HEK293 (cell line): ENCODE measurements at regions not wholly inside any gene's neighbourhood (a gene's known extent, or its start where the extent isn't known, plus 50 kb on each side); places are given as distances from the start of the nearest gene placed in this dataset.

Source experiments
- CTCF ChIA-PET: fragments of 350-600 bp; formaldehyde crosslinking; extraction: SDS; loops from one replicate; lab custom pipeline; 2021; ENCODE audit warnings: antibody characterized with exemption; lab: Yijun Ruan, JAX
- POLR2A ChIA-PET: fragments of 300-600 bp; formaldehyde crosslinking; extraction: SDS; loops from one replicate; lab custom pipeline; 2020; ENCODE audit warnings: antibody characterized with exemption, inconsistent platforms; lab: Yijun Ruan, JAX
- H3K27ac ChIP-seq: fragments of 200-500 bp; sonication (Bioruptor generic); 2 replicates; pipeline ENCODE4 v1.5.1; 2014; ENCODE audit warnings: low read depth, low read length, control low read depth, inconsistent platforms; ENCODE audit errors: extremely low read depth
- H3K36me3 ChIP-seq, 2 experiments: fragments of 200-500 bp in 1 of 2; sonication (Bioruptor generic) in 1 of 2; 1 replicate in 1 of 2; 2 replicates in 1 of 2; pipeline ENCODE4 v1.5.1; 2014 to 2017; ENCODE audit warnings: inconsistent platforms in 2 of 2, low read length in 2 of 2; ENCODE audit not compliant: control insufficient read depth in 2 of 2, insufficient read depth in 1 of 2
- H3K4me1 ChIP-seq: fragments of 200-500 bp; sonication (Bioruptor generic); 2 replicates; pipeline ENCODE4 v1.5.1; 2014; ENCODE audit warnings: mild to moderate bottlenecking, low read length, inconsistent platforms; ENCODE audit not compliant: control insufficient read depth, insufficient read depth
- H3K4me3 ChIP-seq: 2 replicates; pipeline ENCODE4 v1.5.1; 2011; ENCODE audit warnings: low read depth, mild to moderate bottlenecking, control low read depth, low read length, moderate library complexity
- H3K9me3 ChIP-seq: fragments of 200-500 bp; sonication (Bioruptor generic); 2 replicates; pipeline ENCODE4 v1.5.1; 2014; ENCODE audit warnings: low read depth, low read length, inconsistent platforms; ENCODE audit not compliant: control insufficient read depth, insufficient read depth
- HOXD13 ChIP-seq: sonication (generic); formaldehyde crosslinking; IDR thresholded peaks from 2 replicates; pipeline ENCODE4 v1.8.0; 2022; ENCODE audit warnings: missing genetic modification reagents, borderline replicate concordance
- KLF10 ChIP-seq: fragments of 450-650 bp; IDR thresholded peaks from 2 replicates; pipeline ENCODE4 v1.5.1; 2018; ENCODE audit warnings: missing biosample characterization, mild to moderate bottlenecking, missing genetic modification characterization
- KLF8 ChIP-seq: fragments of 450-650 bp; formaldehyde crosslinking; IDR thresholded peaks from 2 replicates; pipeline ENCODE4 v1.5.1; 2016; ENCODE audit warnings: missing biosample characterization, missing genetic modification characterization
- YY2 ChIP-seq: fragments of 450-650 bp; formaldehyde crosslinking; IDR thresholded peaks from 2 replicates; pipeline ENCODE4 v1.5.1; 2016; ENCODE audit warnings: missing biosample characterization, missing genetic modification characterization
- ZBTB20 ChIP-seq: fragments of 450-650 bp; formaldehyde crosslinking; IDR thresholded peaks from 2 replicates; pipeline ENCODE4 v1.5.1; 2016; ENCODE audit warnings: missing biosample characterization, missing genetic modification characterization
- ZBTB7A ChIP-seq: fragments of 450-650 bp; formaldehyde crosslinking; IDR thresholded peaks from 2 replicates; pipeline ENCODE4 v1.5.1; 2016; ENCODE audit warnings: low read depth, missing biosample characterization, missing genetic modification characterization
- ZNF10 ChIP-seq: fragments of 450-650 bp; formaldehyde crosslinking; IDR thresholded peaks from 2 replicates; pipeline ENCODE4 v1.5.1; 2017; ENCODE audit warnings: missing biosample characterization, missing genetic modification characterization
- ZNF157 ChIP-seq: fragments of 450-650 bp; formaldehyde crosslinking; IDR thresholded peaks from 2 replicates; pipeline ENCODE4 v1.5.1; 2016; ENCODE audit warnings: missing biosample characterization, missing genetic modification characterization
- ZNF184 ChIP-seq: fragments of 450-650 bp; IDR thresholded peaks from 2 replicates; pipeline ENCODE4 v1.5.1; 2018; ENCODE audit warnings: missing biosample characterization, mild to moderate bottlenecking, missing genetic modification characterization
- ZNF19 ChIP-seq: fragments of 450-650 bp; formaldehyde crosslinking; IDR thresholded peaks from 2 replicates; pipeline ENCODE4; 2016; ENCODE audit warnings: missing biosample characterization, missing genetic modification characterization, low read depth
- ZNF202 ChIP-seq: fragments of 450-650 bp; formaldehyde crosslinking; IDR thresholded peaks from 2 replicates; pipeline ENCODE4 v1.5.1; 2016; ENCODE audit warnings: missing biosample characterization, missing genetic modification characterization, borderline replicate concordance
- ZNF266 ChIP-seq: fragments of 450-650 bp; formaldehyde crosslinking; IDR thresholded peaks from 2 replicates; pipeline ENCODE4 v1.5.1; 2016; ENCODE audit warnings: missing biosample characterization, missing genetic modification characterization, low read depth
- ZNF302 ChIP-seq: fragments of 450-650 bp; formaldehyde crosslinking; IDR thresholded peaks from 2 replicates; pipeline ENCODE4 v1.5.1; 2016; ENCODE audit warnings: missing biosample characterization, missing genetic modification characterization, low read depth
- ZNF354C ChIP-seq: fragments of 450-650 bp; formaldehyde crosslinking; IDR thresholded peaks from 2 replicates; pipeline ENCODE4 v1.5.1; 2016; ENCODE audit warnings: missing biosample characterization, missing genetic modification characterization, low read depth, borderline replicate concordance
- ZNF394 ChIP-seq: fragments of 450-650 bp; formaldehyde crosslinking; IDR thresholded peaks from 2 replicates; pipeline ENCODE4 v1.5.1; 2016; ENCODE audit warnings: missing biosample characterization, missing genetic modification characterization, mild to moderate bottlenecking, moderate library complexity, borderline replicate concordance
- ZNF510 ChIP-seq: fragments of 450-650 bp; formaldehyde crosslinking; IDR thresholded peaks from 2 replicates; pipeline ENCODE4 v1.5.1; 2018; ENCODE audit warnings: mild to moderate bottlenecking, missing genetic modification characterization, missing biosample characterization; ENCODE audit not compliant: insufficient replicate concordance
- ZNF571 ChIP-seq: fragments of 450-650 bp; formaldehyde crosslinking; IDR thresholded peaks from 2 replicates; pipeline ENCODE4 v1.5.0; 2017; ENCODE audit warnings: missing biosample characterization, missing genetic modification characterization
- ZNF623 ChIP-seq: fragments of 450-650 bp; formaldehyde crosslinking; IDR thresholded peaks from 2 replicates; pipeline ENCODE4 v1.5.1; 2016; ENCODE audit warnings: missing biosample characterization, missing genetic modification characterization
- ZNF626 ChIP-seq: fragments of 450-650 bp; sonication (Bioruptor Pico); formaldehyde crosslinking; IDR thresholded peaks from 2 replicates; pipeline ENCODE4 v1.5.1; 2018; ENCODE audit warnings: missing biosample characterization, missing genetic modification characterization, inconsistent platforms
- ZNF76 ChIP-seq: fragments of 450-650 bp; formaldehyde crosslinking; IDR thresholded peaks from 2 replicates; pipeline ENCODE4; 2016; ENCODE audit warnings: low read depth, missing biosample characterization, missing genetic modification characterization, borderline replicate concordance
- ZNF776 ChIP-seq: fragments of 450-650 bp; formaldehyde crosslinking; IDR thresholded peaks from 2 replicates; pipeline ENCODE4 v1.5.0; 2017; ENCODE audit warnings: missing biosample characterization, missing genetic modification characterization, borderline replicate concordance
- ZSCAN16 ChIP-seq: fragments of 450-650 bp; formaldehyde crosslinking; IDR thresholded peaks from 2 replicates; pipeline ENCODE4 v1.5.1; 2016; ENCODE audit warnings: missing biosample characterization, missing genetic modification characterization
- ZSCAN23 ChIP-seq: fragments of 450-650 bp; formaldehyde crosslinking; IDR thresholded peaks from 2 replicates; pipeline ENCODE4 v1.5.1; 2016; ENCODE audit warnings: missing biosample characterization, missing genetic modification characterization
- TF ChIP-seq, protein P1 (sequence below): fragments of 450-650 bp; formaldehyde crosslinking; IDR thresholded peaks from 2 replicates; pipeline ENCODE4 v1.5.1; 2016; ENCODE audit warnings: missing biosample characterization, missing genetic modification characterization, low read depth
- TF ChIP-seq, protein P2 (sequence below): fragments of 450-650 bp; formaldehyde crosslinking; IDR thresholded peaks from 2 replicates; pipeline ENCODE4 v1.5.1; 2016; ENCODE audit warnings: missing biosample characterization, missing genetic modification characterization
- TF ChIP-seq, protein P3 (sequence below): fragments of 450-650 bp; formaldehyde crosslinking; IDR thresholded peaks from 2 replicates; pipeline ENCODE4 v1.5.1; 2016; ENCODE audit warnings: missing biosample characterization, missing genetic modification characterization
- TF ChIP-seq, protein P4 (sequence below): fragments of 450-650 bp; formaldehyde crosslinking; IDR thresholded peaks from 2 replicates; pipeline ENCODE4 v1.5.1; 2016; ENCODE audit warnings: missing biosample characterization, missing genetic modification characterization, borderline replicate concordance

DNA sequence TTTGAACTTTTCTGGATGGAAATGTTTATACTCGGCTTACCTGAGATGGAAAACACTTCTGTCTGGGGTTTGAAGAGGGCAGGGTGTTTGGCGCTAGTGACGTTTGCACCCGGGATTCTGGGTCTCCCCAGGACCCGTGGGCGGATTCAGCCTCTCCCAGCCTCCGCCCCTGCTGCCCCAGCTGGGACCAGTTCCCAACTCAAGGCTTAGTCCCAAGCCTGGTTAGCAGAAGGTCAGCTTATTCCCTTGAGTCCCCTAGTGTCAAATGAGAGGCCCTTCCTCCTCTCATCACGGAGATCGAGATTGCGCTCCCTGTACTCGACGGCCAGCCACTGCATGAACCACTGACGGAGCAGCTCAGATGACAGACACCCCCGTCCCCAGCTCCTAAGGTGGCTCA lies 123.2 kb downstream of the RTP5 start:
- TF ChIP-seq ZNF266 (tag by site-specific recombination): no peak
- TF ChIP-seq ZNF571 (tag by site-specific recombination): no peak
- TF ChIP-seq KLF10 (tag by site-specific recombination): no peak
- no peak for TF ChIP-seq ZNF354C (tag by site-specific recombination)
- TF ChIP-seq ZNF302 (tag by site-specific recombination): no peak
- TF ChIP-seq ZBTB7A (tag by site-specific recombination): no peak
- TF ChIP-seq ZBTB20: no peak
- no peak for TF ChIP-seq ZNF157 (tag by site-specific recombination)
- TF ChIP-seq ZSCAN23 (tag by site-specific recombination): no peak
- no peak for TF ChIP-seq ZNF10 (tag by site-specific recombination)
- no peak for TF ChIP-seq ZNF184 (tag by site-specific recombination)
- TF ChIP-seq ZNF19 (tag by site-specific recombination): no peak
- no peak for TF ChIP-seq ZNF202 (tag by site-specific recombination)
- TF ChIP-seq ZNF510: no peak
- TF ChIP-seq, protein P1, sequence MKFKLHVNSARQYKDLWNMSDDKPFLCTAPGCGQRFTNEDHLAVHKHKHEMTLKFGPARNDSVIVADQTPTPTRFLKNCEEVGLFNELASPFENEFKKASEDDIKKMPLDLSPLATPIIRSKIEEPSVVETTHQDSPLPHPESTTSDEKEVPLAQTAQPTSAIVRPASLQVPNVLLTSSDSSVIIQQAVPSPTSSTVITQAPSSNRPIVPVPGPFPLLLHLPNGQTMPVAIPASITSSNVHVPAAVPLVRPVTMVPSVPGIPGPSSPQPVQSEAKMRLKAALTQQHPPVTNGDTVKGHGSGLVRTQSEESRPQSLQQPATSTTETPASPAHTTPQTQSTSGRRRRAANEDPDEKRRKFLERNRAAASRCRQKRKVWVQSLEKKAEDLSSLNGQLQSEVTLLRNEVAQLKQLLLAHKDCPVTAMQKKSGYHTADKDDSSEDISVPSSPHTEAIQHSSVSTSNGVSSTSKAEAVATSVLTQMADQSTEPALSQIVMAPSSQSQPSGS (tag by site-specific recombination): no peak
- TF ChIP-seq ZNF76: no peak
- no peak for TF ChIP-seq HOXD13 (CRISPR knock-in tag)
- TF ChIP-seq, protein P2, sequence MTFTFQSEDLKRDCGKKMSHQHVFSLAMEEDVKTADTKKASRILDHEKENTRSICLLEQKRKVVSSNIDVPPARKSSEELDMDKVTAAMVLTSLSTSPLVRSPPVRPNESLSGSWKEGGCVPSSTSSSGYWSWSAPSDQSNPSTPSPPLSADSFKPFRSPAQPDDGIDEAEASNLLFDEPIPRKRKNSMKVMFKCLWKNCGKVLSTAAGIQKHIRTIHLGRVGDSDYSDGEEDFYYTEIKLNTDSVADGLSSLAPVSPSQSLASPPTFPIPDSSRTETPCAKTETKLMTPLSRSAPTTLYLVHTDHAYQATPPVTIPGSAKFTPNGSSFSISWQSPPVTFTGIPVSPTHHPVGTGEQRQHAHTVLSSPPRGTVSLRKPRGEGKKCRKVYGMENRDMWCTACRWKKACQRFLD (tag by site-specific recombination): no peak
- no peak for TF ChIP-seq ZNF394 (tag by site-specific recombination)
- H3K9me3 ChIP-seq: no peaks in the 10 kb centered on the region
- CTCF ChIA-PET: interaction anchor here (1.8 kb wide), 1 partner anchor 42 kb away, joined by 4 read pairs; no protein-coding TSS in a partner anchor
- H3K4me1 ChIP-seq: no peaks in the 10 kb centered on the region
- no peak overlapping the region for H3K4me3 ChIP-seq
- H3K27ac ChIP-seq: no peak overlapping the region
- H3K36me3 ChIP-seq: no peaks in the 10 kb centered on the region
- POLR2A ChIA-PET: no interaction called here

DNA sequence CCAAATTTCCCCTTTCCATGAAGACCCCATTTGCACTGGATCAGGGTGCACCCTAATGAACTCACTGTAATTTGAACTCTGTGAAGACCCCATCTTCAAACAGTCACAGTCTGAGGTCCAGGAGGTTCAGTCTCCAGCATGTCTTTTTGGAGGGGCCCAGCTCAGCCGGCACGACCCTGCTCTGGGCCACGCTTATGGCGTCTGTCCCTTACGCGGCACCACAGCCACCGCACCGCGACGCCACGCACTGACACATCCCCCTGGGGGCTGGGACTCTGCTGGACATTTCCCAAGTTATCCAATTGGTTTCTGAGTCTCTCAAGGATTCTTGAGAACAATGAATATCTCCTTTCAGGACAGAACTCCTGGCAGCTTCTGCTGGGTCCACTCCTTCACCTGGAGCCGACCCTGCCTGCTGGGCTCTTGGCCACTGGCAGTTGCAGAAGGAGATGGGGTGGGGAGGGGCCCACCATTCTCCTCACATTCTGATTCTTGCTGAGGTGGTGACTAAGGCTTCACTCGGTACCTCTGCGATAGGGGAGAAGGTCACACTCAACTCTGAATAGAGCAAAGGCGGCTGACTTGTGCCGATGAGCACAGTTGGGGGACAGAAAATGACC lies 124.0 kb downstream of the RTP5 start:
- CTCF ChIA-PET: interaction anchor here (1.8 kb wide), 1 partner anchor 43 kb away, joined by 4 read pairs; no protein-coding TSS in a partner anchor

DNA sequence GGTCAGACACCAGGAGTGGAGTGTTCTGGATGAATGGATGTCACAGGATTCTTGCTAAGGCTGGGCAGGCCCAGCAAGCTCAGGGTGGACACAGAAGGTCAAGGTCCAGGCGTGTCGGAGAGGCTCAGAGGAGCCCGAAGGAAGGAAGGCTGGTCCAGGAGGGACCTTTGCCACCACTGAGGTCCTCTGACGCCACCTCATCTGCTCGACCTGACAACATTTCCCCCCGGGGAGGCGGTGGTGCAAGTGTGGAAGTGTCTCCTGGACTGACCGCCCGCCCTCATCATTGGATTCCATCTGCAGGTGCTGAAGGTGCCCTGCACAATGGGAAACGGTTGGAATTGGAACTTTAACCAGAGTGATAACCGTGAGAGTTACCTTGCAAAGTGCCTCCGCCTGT lies 124.6 kb downstream of the RTP5 start:
- no peaks in the 10 kb centered on the region for H3K36me3 ChIP-seq
- H3K4me1 ChIP-seq: no peaks in the 10 kb centered on the region
- ChIA-PET CTCF (no interaction called here), POLR2A (no interaction called here)
- H3K9me3 ChIP-seq: no peaks in the 10 kb centered on the region
- H3K27ac ChIP-seq: no peak overlapping the region
- H3K4me3 ChIP-seq: no peak overlapping the region
- TF ChIP-seq, protein P3, sequence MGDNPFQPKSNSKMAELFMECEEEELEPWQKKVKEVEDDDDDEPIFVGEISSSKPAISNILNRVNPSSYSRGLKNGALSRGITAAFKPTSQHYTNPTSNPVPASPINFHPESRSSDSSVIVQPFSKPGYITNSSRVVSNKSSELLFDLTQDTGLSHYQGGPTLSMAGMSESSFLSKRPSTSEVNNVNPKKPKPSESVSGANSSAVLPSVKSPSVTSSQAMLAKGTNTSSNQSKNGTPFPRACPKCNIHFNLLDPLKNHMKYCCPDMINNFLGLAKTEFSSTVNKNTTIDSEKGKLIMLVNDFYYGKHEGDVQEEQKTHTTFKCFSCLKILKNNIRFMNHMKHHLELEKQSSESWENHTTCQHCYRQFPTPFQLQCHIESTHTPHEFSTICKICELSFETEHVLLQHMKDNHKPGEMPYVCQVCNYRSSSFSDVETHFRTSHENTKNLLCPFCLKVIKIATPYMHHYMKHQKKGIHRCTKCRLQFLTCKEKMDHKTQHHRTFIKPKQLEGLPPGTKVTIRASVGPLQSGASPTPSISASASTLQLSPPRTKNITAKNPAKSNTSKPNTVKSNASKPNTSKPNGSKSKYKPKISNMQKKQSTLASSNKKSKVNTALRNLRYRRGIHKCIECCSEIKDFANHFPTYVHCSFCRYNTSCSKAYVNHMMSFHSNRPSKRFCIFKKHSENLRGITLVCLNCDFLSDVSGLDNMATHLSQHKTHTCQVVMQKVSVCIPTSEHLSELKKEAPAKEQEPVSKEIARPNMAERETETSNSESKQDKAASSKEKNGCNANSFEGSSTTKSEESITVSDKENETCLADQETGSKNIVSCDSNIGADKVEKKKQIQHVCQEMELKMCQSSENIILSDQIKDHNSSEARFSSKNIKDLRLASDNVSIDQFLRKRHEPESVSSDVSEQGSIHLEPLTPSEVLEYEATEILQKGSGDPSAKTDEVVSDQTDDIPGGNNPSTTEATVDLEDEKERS (tag by site-specific recombination): no peak
- TF ChIP-seq, protein P4, sequence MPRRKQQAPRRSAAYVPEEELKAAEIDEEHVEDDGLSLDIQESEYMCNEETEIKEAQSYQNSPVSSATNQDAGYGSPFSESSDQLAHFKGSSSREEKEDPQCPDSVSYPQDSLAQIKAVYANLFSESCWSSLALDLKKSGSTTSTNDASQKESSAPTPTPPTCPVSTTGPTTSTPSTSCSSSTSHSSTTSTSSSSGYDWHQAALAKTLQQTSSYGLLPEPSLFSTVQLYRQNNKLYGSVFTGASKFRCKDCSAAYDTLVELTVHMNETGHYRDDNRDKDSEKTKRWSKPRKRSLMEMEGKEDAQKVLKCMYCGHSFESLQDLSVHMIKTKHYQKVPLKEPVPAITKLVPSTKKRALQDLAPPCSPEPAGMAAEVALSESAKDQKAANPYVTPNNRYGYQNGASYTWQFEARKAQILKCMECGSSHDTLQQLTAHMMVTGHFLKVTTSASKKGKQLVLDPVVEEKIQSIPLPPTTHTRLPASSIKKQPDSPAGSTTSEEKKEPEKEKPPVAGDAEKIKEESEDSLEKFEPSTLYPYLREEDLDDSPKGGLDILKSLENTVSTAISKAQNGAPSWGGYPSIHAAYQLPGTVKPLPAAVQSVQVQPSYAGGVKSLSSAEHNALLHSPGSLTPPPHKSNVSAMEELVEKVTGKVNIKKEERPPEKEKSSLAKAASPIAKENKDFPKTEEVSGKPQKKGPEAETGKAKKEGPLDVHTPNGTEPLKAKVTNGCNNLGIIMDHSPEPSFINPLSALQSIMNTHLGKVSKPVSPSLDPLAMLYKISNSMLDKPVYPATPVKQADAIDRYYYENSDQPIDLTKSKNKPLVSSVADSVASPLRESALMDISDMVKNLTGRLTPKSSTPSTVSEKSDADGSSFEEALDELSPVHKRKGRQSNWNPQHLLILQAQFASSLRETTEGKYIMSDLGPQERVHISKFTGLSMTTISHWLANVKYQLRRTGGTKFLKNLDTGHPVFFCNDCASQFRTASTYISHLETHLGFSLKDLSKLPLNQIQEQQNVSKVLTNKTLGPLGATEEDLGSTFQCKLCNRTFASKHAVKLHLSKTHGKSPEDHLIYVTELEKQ: no peak
- TF ChIP-seq ZNF157 (tag by site-specific recombination): no peak
- TF ChIP-seq KLF8 (tag by site-specific recombination): no peak

More for the DNA sequence above, 124.0 kb downstream of the RTP5 start:
- Histone ChIP-seq H3K36me3 (no peaks in the 10 kb centered on the region), H3K27ac (no peak overlapping the region), H3K9me3 (no peaks in the 10 kb centered on the region), H3K4me3 (no peak overlapping the region), H3K4me1 (no peaks in the 10 kb centered on the region)
- TF ChIP-seq YY2 (tag by site-specific recombination): no peak
- TF ChIP-seq ZSCAN16 (tag by site-specific recombination): no peak
- no peak for TF ChIP-seq ZNF623 (tag by site-specific recombination)
- no peak for TF ChIP-seq ZNF626 (tag by site-specific recombination)
- TF ChIP-seq ZNF776 (tag by site-specific recombination): no peak
- POLR2A ChIA-PET: no interaction called here
